ENCODE measurements at regions not wholly inside any gene's neighbourhood (a gene's known extent, or its start where the extent isn't known, plus 50 kb on each side); places are given as distances from the start of the nearest gene placed in this dataset.

DNA sequence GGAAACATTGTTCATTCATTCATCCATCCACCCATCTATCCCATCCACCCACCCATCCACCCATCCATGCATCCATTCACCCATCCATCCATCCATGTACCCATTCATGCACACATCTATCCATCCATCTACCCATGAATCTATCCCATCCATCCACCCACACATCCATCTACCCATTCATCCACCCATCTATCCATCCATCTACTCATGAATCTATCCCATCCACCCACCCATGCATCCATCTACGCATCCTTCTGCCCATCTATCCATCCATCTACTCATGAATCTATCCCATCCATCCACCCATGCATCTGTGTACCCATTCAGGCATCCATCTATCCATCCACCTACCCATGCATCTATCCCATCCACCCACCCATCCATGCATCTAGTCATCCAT is 51.6 kb upstream of the URI1 start:
- no peak for TF ChIP-seq POLR2AphosphoS5 (IDR thresholded peaks at IDR 0.05; ENCODE audit: borderline replicate concordance, low read depth, low read length)
- TF ChIP-seq EZH2 (IDR thresholded peaks at IDR 0.05): no peak
